PC-3 (cell line): ENCODE measurements at regions not wholly inside any gene's neighbourhood (a gene's known extent, or its start where the extent isn't known, plus 50 kb on each side); places are given as distances from the start of the nearest gene placed in this dataset.

Source experiments
- ATAC-seq: fragments of 200-7000 bp; cut with Tn5 transposase; 2 replicates; pipeline ENCODE4 v1.9.1; 2020; ENCODE audit warnings: mild to moderate bottlenecking, moderate library complexity
- BruUV-seq: library from RNA; stranded (reverse); fragments of 400-500 nt; replicated peaks from 2 replicates; lab custom pipeline; 2021; lab: Mats Ljungman, UMichigan
- CTCF ChIA-PET: fragments of 300-600 bp; sonication (Branson Sonifier 250); formaldehyde crosslinking; loops from one replicate; lab custom pipeline; 2022; ENCODE audit warnings: antibody characterized with exemption; lab: Charles Lee
- POLR2A ChIA-PET: fragments of 300-600 bp; sonication (Branson Sonifier 250); formaldehyde crosslinking; loops from one replicate; lab custom pipeline; 2022; ENCODE audit warnings: antibody characterized with exemption; ENCODE audit not compliant: unreplicated experiment; lab: Charles Lee
- DNase-seq: peaks from one replicate; pipeline ENCODE4 v3.0.0-alpha.2; 2015
- H2AFZ ChIP-seq: fragments of 300-600 bp; sonication (generic); 2 replicates; pipeline ENCODE4 v1.6.0; 2016; ENCODE audit warnings: antibody characterized with exemption, low read length
- H3F3A ChIP-seq: fragments of 300-600 bp; sonication (generic); one replicate; pipeline ENCODE4 v1.6.0; 2017; ENCODE audit warnings: antibody characterized with exemption, low read length, control low read depth, mild to moderate bottlenecking; ENCODE audit not compliant: unreplicated experiment
- H3K27ac ChIP-seq: fragments of 300-600 bp; sonication (generic); 2 replicates; pipeline ENCODE4 v1.5.1; 2016; ENCODE audit warnings: mild to moderate bottlenecking, low read length
- H3K27me3 ChIP-seq: fragments of 300-600 bp; sonication (generic); 2 replicates; pipeline ENCODE4 v1.6.1; 2016; ENCODE audit warnings: low read length, mixed read lengths
- H3K36me3 ChIP-seq: fragments of 300-600 bp; sonication (generic); 2 replicates; pipeline ENCODE4 v1.6.1; 2016; ENCODE audit warnings: low read depth, mixed run types, low read length, mixed read lengths
- H3K4me1 ChIP-seq: fragments of 300-600 bp; sonication (generic); 2 replicates; pipeline ENCODE4 v1.5.1; 2016; ENCODE audit warnings: low read length; ENCODE audit not compliant: insufficient read depth
- H3K4me2 ChIP-seq: fragments of 300-600 bp; sonication (generic); 2 replicates; pipeline ENCODE4 v1.6.0; 2016; ENCODE audit warnings: low read length
- H3K4me3 ChIP-seq: fragments of 300-600 bp; sonication (generic); 2 replicates; pipeline ENCODE4 v1.5.1; 2016; ENCODE audit warnings: mild to moderate bottlenecking, low read length, mixed read lengths
- H3K79me2 ChIP-seq: fragments of 300-600 bp; sonication (generic); 2 replicates; pipeline ENCODE4 v1.6.1; 2017; ENCODE audit warnings: low read length, mixed read lengths
- H3K9ac ChIP-seq: fragments of 300-600 bp; sonication (generic); 2 replicates; pipeline ENCODE4 v1.6.0; 2016; ENCODE audit warnings: mild to moderate bottlenecking, low read length
- H3K9me2 ChIP-seq: fragments of 300-600 bp; sonication (generic); replicated peaks from 2 replicates; pipeline ENCODE4 v1.6.1; 2016; ENCODE audit warnings: mixed run types, low read length, mixed read lengths
- H3K9me3 ChIP-seq: fragments of 300-600 bp; sonication (generic); 2 replicates; pipeline ENCODE4 v1.6.1; 2016; ENCODE audit warnings: low read length, mixed read lengths
- H4K20me1 ChIP-seq: fragments of 300-600 bp; sonication (generic); 2 replicates; pipeline ENCODE4 v1.6.1; 2016; ENCODE audit warnings: low read length, mixed read lengths
- EZH2 ChIP-seq: fragments of 300-600 bp; sonication (generic); IDR thresholded peaks from one replicate; pipeline ENCODE4 v1.6.1; 2017; ENCODE audit warnings: antibody characterized with exemption, mild to moderate bottlenecking, low read length; ENCODE audit not compliant: unreplicated experiment
- EZH2phosphoT487 ChIP-seq: fragments of 300-600 bp; sonication (generic); IDR thresholded peaks from 2 replicates; pipeline ENCODE4 v1.6.1; 2018; ENCODE audit warnings: mild to moderate bottlenecking, antibody characterized with exemption, low read length, borderline replicate concordance
- intact Hi-C: fragments of 100-400 bp; cut with micrococcal nuclease; formaldehyde crosslinking; loops from 2 replicates; pipeline ENCODE4 v1.9.0; 2023
- TF ChIP-seq, protein P1 (sequence below): fragments of 300-600 bp; sonication (generic); conservative IDR thresholded peaks from 2 replicates; pipeline ENCODE4 v1.5.1; 2017; ENCODE audit warnings: antibody characterized with exemption, low read depth, mild to moderate bottlenecking, low read length

DNA sequence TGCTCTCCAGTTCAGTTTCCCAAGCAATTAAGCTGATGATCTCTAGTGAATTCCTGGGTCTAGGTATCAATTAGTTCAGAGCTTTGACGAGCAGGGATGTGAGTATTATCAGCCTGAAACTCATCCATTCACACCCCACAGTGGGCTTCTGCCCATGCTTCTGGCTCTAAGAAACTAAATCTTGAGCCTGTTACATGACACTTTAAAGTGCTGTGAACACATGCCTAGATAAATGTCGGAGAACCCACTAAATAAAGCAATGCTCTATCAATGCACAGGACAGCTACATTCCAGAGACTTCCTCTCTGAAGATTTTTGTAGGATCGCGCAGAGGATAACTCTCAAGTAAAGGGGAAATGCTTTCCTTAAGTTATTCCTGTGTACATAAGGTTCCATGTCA lies 356.5 kb upstream of the TNP1 start:
- ChIA-PET CTCF (no interaction called here), POLR2A (no interaction called here)
- TF ChIP-seq, protein P1, sequence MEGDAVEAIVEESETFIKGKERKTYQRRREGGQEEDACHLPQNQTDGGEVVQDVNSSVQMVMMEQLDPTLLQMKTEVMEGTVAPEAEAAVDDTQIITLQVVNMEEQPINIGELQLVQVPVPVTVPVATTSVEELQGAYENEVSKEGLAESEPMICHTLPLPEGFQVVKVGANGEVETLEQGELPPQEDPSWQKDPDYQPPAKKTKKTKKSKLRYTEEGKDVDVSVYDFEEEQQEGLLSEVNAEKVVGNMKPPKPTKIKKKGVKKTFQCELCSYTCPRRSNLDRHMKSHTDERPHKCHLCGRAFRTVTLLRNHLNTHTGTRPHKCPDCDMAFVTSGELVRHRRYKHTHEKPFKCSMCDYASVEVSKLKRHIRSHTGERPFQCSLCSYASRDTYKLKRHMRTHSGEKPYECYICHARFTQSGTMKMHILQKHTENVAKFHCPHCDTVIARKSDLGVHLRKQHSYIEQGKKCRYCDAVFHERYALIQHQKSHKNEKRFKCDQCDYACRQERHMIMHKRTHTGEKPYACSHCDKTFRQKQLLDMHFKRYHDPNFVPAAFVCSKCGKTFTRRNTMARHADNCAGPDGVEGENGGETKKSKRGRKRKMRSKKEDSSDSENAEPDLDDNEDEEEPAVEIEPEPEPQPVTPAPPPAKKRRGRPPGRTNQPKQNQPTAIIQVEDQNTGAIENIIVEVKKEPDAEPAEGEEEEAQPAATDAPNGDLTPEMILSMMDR = no peak
- TF ChIP-seq EZH2phosphoT487 (no peak), EZH2 (no peak)
- H3F3A ChIP-seq = no peaks in the 10 kb centered on the region
- peaks cover 18% of the 10 kb centered on the region for H3K4me1 ChIP-seq
- BruUV-seq = no TSS peak
- H3K4me2 ChIP-seq = peak overlapping the region; percentile 40; the same call in 1 of the 2 replicates
- no peaks in the 10 kb centered on the region for H3K79me2 ChIP-seq
- no peak overlapping the region for H3K4me3 ChIP-seq
- ATAC-seq (no peak), DNase-seq (peak; percentile 13)
- no peaks in the 10 kb centered on the region for H3K9me3 ChIP-seq
- peak overlapping the region; percentile 61 for H3K27ac ChIP-seq
- H3K9ac ChIP-seq = peak overlapping the region; percentile 11; the same call in 1 of the 2 replicates
- H4K20me1 ChIP-seq = no peaks in the 10 kb centered on the region
- no peaks in the 10 kb centered on the region for H3K27me3 ChIP-seq
- peak overlapping the region; percentile 34; the same call in 1 of the 2 replicates for H2AFZ ChIP-seq
- intact Hi-C loops = no loop called here
- H3K9me2 ChIP-seq = no peaks in the 10 kb centered on the region
- H3K36me3 ChIP-seq = no peaks in the 10 kb centered on the region

- no TSS peak for BruUV-seq
- intact Hi-C loops = no loop called here
- CTCF ChIA-PET = no interaction called here
- Histone ChIP-seq H4K20me1 (no peaks in the 10 kb centered on the region), H3K4me3 (no peak overlapping the region), H3K27me3 (no peaks in the 10 kb centered on the region), H2AFZ (peak overlapping the region; percentile 34; the same call in 1 of the 2 replicates), H3F3A (no peaks in the 10 kb centered on the region), H3K4me2 (peak overlapping the region; percentile 40), H3K4me1 (peaks cover 18% of the 10 kb centered on the region), H3K27ac (peak overlapping the region; percentile 61), H3K36me3 (no peaks in the 10 kb centered on the region), H3K79me2 (no peaks in the 10 kb centered on the region), H3K9ac (no peak overlapping the region), H3K9me2 (no peaks in the 10 kb centered on the region), H3K9me3 (no peaks in the 10 kb centered on the region)
- ATAC-seq (peak; percentile 67), DNase-seq (peak; percentile 80)
- POLR2A ChIA-PET = no interaction called here
- TF ChIP-seq EZH2 (no peak), EZH2phosphoT487 (no peak)
- TF ChIP-seq, protein P1 = no peak
Measured at GRCh38 chr2:217215877-217216276, 356.0 kb upstream of the TNP1 start.

DNA sequence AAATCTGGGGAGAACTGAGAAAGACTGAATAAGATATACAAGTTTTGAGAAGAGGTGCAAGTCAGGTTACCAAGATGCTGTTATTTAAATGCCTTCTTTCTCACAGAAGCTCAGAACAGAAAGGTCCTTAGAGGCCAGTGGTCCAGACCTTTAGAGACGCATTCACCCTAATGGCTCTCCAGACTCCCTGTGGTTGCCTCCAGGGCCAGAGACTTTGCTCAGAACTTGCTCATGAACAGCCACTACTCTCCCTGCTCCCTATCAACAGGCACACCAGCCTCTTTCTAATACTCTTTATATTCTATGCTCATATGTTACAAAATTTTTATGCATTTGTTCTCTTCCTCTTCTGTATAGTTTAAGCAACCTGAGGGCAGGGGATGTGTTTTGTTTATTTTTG lies 349.0 kb upstream of the TNP1 start:
- H3K9me3 ChIP-seq = no peaks in the 10 kb centered on the region
- H3K36me3 ChIP-seq = no peaks in the 10 kb centered on the region
- H4K20me1 ChIP-seq = no peaks in the 10 kb centered on the region
- H3K9me2 ChIP-seq = no peaks in the 10 kb centered on the region
- no peak overlapping the region for H3K27ac ChIP-seq
- CTCF ChIA-PET = no interaction called here
- intact Hi-C loops = no loop called here
- no peaks in the 10 kb centered on the region for H3F3A ChIP-seq
- H3K9ac ChIP-seq = no peak overlapping the region
- H3K4me1 ChIP-seq = no peaks in the 10 kb centered on the region
- no peak for DNase-seq
- H3K27me3 ChIP-seq = no peaks in the 10 kb centered on the region
- H3K79me2 ChIP-seq = no peaks in the 10 kb centered on the region
- no peak overlapping the region for H3K4me3 ChIP-seq
- no peak for ATAC-seq
- H3K4me2 ChIP-seq = no peak overlapping the region
- no peak for TF ChIP-seq EZH2phosphoT487
- TF ChIP-seq, protein P1 = no peak
- no peak for TF ChIP-seq EZH2
- POLR2A ChIA-PET = no interaction called here
- H2AFZ ChIP-seq = no peak overlapping the region
- BruUV-seq = no TSS peak
